SK-N-SH treated with all-trans-retinoic acid at 6 μM for 48 hours (cell line): ENCODE measurements at regions not wholly inside any gene's neighbourhood (a gene's known extent, or its start where the extent isn't known, plus 50 kb on each side); places are given as distances from the start of the nearest gene placed in this dataset.

Experiments used
- ARNTL ChIP-seq: fragments of 450-650 bp; formaldehyde crosslinking; IDR thresholded peaks from 2 replicates; pipeline ENCODE4 v1.5.0; 2020; ENCODE audit warnings: low read depth, mild to moderate bottlenecking, moderate library complexity, borderline replicate concordance
- GLIS3 ChIP-seq: fragments of 250-450 bp; sonication (Bioruptor Pico); IDR thresholded peaks from 2 replicates; pipeline ENCODE4 v1.5.0; 2020; ENCODE audit warnings: mild to moderate bottlenecking, moderate library complexity
- ISL1 ChIP-seq: fragments of 250-450 bp; sonication (Bioruptor Pico); IDR thresholded peaks from 2 replicates; pipeline ENCODE4 v2.1.2; 2022; ENCODE audit warnings: mild to moderate bottlenecking, moderate library complexity
- PPARA ChIP-seq: fragments of 250-450 bp; sonication (Bioruptor Pico); IDR thresholded peaks from 2 replicates; pipeline ENCODE4 v1.5.0; 2020; ENCODE audit warnings: mild to moderate bottlenecking, borderline replicate concordance
- RARB ChIP-seq: fragments of 250-450 bp; sonication (Bioruptor Pico); IDR thresholded peaks from 2 replicates; pipeline ENCODE4 v1.8.0; 2021; ENCODE audit warnings: mild to moderate bottlenecking, moderate library complexity
- SNAI2 ChIP-seq: fragments of 250-450 bp; sonication (Bioruptor Pico); IDR thresholded peaks from 2 replicates; pipeline ENCODE4 v1.5.0; 2020; ENCODE audit warnings: mild to moderate bottlenecking, moderate library complexity
- TCF4 ChIP-seq: fragments of 250-450 bp; sonication (Bioruptor Pico); IDR thresholded peaks from 2 replicates; pipeline ENCODE4 v1.8.0; 2021; ENCODE audit warnings: mild to moderate bottlenecking, moderate library complexity, borderline replicate concordance
- ZFP30 ChIP-seq: fragments of 450-650 bp; formaldehyde crosslinking; IDR thresholded peaks from 2 replicates; pipeline ENCODE4 v1.5.0; 2022; ENCODE audit warnings: mild to moderate bottlenecking, moderate library complexity
- TF ChIP-seq, protein P1 (sequence below): fragments of 250-450 bp; sonication (Bioruptor Pico); IDR thresholded peaks from 2 replicates; pipeline ENCODE4 v1.5.1; 2021; ENCODE audit warnings: mild to moderate bottlenecking, moderate library complexity
- TF ChIP-seq, protein P2 (sequence below): fragments of 250-450 bp; sonication (Bioruptor Pico); IDR thresholded peaks from 2 replicates; pipeline ENCODE4 v1.8.0; 2021; ENCODE audit warnings: low read depth, mild to moderate bottlenecking, moderate library complexity, borderline replicate concordance
- TF ChIP-seq, protein P3 (sequence below): fragments of 250-450 bp; sonication (Bioruptor Pico); IDR thresholded peaks from 2 replicates; pipeline ENCODE4 v1.8.0; 2020; ENCODE audit warnings: mild to moderate bottlenecking, moderate library complexity, borderline replicate concordance
- TF ChIP-seq, protein P4 (sequence below): fragments of 250-450 bp; sonication (Bioruptor Pico); IDR thresholded peaks from 2 replicates; pipeline ENCODE4 v1.5.1; 2020; ENCODE audit warnings: low read depth, mild to moderate bottlenecking, moderate library complexity
- TF ChIP-seq, protein P5 (sequence below): fragments of 250-450 bp; sonication (Bioruptor Pico); IDR thresholded peaks from 2 replicates; pipeline ENCODE4 v1.5.0; 2020; ENCODE audit warnings: mild to moderate bottlenecking, moderate library complexity

DNA sequence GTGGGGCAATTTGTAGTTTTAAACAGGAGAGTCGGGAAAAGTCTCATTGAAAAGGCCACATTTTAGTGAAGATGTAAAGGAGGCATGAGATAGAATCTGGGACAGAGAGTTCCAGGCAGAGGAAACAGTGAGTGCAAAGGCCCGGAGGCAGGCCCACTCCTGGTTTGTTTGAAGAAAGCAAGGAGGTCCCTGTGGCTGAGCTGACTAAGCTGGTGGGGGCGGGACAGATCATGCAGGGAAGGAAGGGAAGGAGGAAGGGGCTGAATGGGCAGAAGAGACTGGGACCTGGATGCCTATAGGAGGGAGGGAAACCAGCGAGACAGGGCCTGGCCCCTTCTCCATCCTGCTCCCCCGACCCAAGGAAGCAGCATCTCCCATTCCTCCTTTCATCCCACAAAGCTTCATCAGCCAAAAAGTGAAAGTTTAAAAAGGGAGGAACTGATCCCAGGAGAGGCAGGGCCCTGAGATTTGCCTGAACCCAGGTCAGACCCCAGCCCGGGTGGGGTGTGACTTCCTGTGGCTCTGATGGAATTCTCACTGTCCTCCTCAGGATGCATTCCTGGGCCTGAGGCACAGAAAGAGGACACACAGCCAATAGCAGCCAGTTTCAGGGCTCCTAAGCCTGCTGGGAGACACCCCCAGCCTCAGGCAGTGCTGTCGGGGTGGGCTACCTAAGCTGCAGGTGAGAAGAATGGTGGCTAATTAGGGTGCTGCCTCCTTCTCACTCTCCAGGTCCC is 54.2 kb upstream of the SIRPA start:
- TF ChIP-seq, protein P1, sequence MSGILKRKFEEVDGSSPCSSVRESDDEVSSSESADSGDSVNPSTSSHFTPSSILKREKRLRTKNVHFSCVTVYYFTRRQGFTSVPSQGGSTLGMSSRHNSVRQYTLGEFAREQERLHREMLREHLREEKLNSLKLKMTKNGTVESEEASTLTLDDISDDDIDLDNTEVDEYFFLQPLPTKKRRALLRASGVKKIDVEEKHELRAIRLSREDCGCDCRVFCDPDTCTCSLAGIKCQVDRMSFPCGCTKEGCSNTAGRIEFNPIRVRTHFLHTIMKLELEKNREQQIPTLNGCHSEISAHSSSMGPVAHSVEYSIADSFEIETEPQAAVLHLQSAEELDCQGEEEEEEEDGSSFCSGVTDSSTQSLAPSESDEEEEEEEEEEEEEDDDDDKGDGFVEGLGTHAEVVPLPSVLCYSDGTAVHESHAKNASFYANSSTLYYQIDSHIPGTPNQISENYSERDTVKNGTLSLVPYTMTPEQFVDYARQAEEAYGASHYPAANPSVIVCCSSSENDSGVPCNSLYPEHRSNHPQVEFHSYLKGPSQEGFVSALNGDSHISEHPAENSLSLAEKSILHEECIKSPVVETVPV (CRISPR knock-in tag), result no peak
- TF ChIP-seq, protein P2, sequence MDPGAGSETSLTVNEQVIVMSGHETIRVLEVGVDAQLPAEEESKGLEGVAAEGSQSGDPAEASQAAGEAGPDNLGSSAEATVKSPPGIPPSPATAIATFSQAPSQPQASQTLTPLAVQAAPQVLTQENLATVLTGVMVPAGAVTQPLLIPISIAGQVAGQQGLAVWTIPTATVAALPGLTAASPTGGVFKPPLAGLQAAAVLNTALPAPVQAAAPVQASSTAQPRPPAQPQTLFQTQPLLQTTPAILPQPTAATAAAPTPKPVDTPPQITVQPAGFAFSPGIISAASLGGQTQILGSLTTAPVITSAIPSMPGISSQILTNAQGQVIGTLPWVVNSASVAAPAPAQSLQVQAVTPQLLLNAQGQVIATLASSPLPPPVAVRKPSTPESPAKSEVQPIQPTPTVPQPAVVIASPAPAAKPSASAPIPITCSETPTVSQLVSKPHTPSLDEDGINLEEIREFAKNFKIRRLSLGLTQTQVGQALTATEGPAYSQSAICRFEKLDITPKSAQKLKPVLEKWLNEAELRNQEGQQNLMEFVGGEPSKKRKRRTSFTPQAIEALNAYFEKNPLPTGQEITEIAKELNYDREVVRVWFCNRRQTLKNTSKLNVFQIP, result no peak
- TF ChIP-seq RARB (no peak), ARNTL (CRISPR knock-in tag) (no peak), GLIS3 (no peak), ISL1 (CRISPR knock-in tag) (no peak), ZFP30 (CRISPR knock-in tag) (no peak), PPARA (CRISPR knock-in tag) (no peak), TCF4 (no peak), SNAI2 (CRISPR knock-in tag) (no peak)
- TF ChIP-seq, protein P3, sequence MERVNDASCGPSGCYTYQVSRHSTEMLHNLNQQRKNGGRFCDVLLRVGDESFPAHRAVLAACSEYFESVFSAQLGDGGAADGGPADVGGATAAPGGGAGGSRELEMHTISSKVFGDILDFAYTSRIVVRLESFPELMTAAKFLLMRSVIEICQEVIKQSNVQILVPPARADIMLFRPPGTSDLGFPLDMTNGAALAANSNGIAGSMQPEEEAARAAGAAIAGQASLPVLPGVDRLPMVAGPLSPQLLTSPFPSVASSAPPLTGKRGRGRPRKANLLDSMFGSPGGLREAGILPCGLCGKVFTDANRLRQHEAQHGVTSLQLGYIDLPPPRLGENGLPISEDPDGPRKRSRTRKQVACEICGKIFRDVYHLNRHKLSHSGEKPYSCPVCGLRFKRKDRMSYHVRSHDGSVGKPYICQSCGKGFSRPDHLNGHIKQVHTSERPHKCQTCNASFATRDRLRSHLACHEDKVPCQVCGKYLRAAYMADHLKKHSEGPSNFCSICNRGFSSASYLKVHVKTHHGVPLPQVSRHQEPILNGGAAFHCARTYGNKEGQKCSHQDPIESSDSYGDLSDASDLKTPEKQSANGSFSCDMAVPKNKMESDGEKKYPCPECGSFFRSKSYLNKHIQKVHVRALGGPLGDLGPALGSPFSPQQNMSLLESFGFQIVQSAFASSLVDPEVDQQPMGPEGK, result no peak
- TF ChIP-seq, protein P4, sequence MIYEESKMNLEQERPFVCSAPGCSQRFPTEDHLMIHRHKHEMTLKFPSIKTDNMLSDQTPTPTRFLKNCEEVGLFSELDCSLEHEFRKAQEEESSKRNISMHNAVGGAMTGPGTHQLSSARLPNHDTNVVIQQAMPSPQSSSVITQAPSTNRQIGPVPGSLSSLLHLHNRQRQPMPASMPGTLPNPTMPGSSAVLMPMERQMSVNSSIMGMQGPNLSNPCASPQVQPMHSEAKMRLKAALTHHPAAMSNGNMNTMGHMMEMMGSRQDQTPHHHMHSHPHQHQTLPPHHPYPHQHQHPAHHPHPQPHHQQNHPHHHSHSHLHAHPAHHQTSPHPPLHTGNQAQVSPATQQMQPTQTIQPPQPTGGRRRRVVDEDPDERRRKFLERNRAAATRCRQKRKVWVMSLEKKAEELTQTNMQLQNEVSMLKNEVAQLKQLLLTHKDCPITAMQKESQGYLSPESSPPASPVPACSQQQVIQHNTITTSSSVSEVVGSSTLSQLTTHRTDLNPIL (CRISPR knock-in tag), result no peak
- TF ChIP-seq, protein P5, sequence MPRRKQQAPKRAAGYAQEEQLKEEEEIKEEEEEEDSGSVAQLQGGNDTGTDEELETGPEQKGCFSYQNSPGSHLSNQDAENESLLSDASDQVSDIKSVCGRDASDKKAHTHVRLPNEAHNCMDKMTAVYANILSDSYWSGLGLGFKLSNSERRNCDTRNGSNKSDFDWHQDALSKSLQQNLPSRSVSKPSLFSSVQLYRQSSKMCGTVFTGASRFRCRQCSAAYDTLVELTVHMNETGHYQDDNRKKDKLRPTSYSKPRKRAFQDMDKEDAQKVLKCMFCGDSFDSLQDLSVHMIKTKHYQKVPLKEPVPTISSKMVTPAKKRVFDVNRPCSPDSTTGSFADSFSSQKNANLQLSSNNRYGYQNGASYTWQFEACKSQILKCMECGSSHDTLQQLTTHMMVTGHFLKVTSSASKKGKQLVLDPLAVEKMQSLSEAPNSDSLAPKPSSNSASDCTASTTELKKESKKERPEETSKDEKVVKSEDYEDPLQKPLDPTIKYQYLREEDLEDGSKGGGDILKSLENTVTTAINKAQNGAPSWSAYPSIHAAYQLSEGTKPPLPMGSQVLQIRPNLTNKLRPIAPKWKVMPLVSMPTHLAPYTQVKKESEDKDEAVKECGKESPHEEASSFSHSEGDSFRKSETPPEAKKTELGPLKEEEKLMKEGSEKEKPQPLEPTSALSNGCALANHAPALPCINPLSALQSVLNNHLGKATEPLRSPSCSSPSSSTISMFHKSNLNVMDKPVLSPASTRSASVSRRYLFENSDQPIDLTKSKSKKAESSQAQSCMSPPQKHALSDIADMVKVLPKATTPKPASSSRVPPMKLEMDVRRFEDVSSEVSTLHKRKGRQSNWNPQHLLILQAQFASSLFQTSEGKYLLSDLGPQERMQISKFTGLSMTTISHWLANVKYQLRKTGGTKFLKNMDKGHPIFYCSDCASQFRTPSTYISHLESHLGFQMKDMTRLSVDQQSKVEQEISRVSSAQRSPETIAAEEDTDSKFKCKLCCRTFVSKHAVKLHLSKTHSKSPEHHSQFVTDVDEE (CRISPR knock-in tag), result no peak
